Fibroblast of the aortic adventitia (primary cell): ENCODE measurements at regions not wholly inside any gene's neighbourhood (a gene's known extent, or its start where the extent isn't known, plus 50 kb on each side); places are given as distances from the start of the nearest gene placed in this dataset.
"Not testable (repeated sequence)": the region's sequence is repeated elsewhere in the genome, so short reads cannot be mapped to it uniquely, and the experiment has no call there.

Experiments used
- DNase-seq: peaks from one replicate; pipeline ENCODE4 v3.0.0-alpha.2; 2010; ENCODE audit warnings: low read depth
- H3K4me3 ChIP-seq: 2 replicates; pipeline ENCODE4 v1.5.1; 2011; ENCODE audit warnings: low read depth, mild to moderate bottlenecking, control low read depth, low read length, moderate library complexity

- H3K4me3 ChIP-seq, DNase-seq: not testable (repeated sequence)
Observed at GRCh38 chr9:41075671-41076070, 52.8 kb downstream of the FOXD4L6 start.

GRCh38 chr9:41074356-41074942, 54.0 kb downstream of the FOXD4L6 start:
- DNase-seq, result peak; percentile 39
- peak overlapping the region; percentile 73 for H3K4me3 ChIP-seq

- peak; percentile 44 for DNase-seq
- H3K4me3 ChIP-seq, result peak overlapping the region; percentile 73
Observed at GRCh38 chr9:41073471-41074243, 54.8 kb downstream of the FOXD4L6 start.

GRCh38 chr9:41064125-41064795, 64.2 kb downstream of the FOXD4L6 start:
- peak; percentile 3 for DNase-seq

GRCh38 chr9:41063243-41063642, 65.2 kb downstream of the FOXD4L6 start:
- H3K4me3 ChIP-seq, result not testable (repeated sequence)
- peak; percentile 24 for DNase-seq

More at GRCh38 chr9:41064125-41064795, 64.2 kb downstream of the FOXD4L6 start:
- not testable (repeated sequence) for H3K4me3 ChIP-seq

GRCh38 chr9:41059603-41060002, 68.9 kb downstream of the FOXD4L6 start:
- H3K4me3 ChIP-seq, DNase-seq: not testable (repeated sequence)

GRCh38 chr9:41053666-41054363, 74.7 kb downstream of the FOXD4L6 start:
- not testable (repeated sequence) for DNase-seq, H3K4me3 ChIP-seq

GRCh38 chr9:41048672-41049071, 79.8 kb downstream of the FOXD4L6 start:
- H3K4me3 ChIP-seq, result not testable (repeated sequence)
- peak; percentile 14 for DNase-seq

- not testable (repeated sequence) for H3K4me3 ChIP-seq, DNase-seq
Observed at GRCh38 chr9:41047792-41048191, 80.7 kb downstream of the FOXD4L6 start.

GRCh38 chr9:41044930-41045329, 83.6 kb downstream of the FOXD4L6 start:
- DNase-seq, H3K4me3 ChIP-seq: not testable (repeated sequence)

GRCh38 chr9:41043433-41043832, 85.0 kb downstream of the FOXD4L6 start:
- not testable (repeated sequence) for H3K4me3 ChIP-seq, DNase-seq

GRCh38 chr9:41042111-41042510, 86.4 kb downstream of the FOXD4L6 start:
- not testable (repeated sequence) for H3K4me3 ChIP-seq, DNase-seq

GRCh38 chr9:41040705-41041342, 87.7 kb downstream of the FOXD4L6 start:
- DNase-seq, H3K4me3 ChIP-seq: not testable (repeated sequence)

- DNase-seq, result peak; percentile 16
- not testable (repeated sequence) for H3K4me3 ChIP-seq
Observed at GRCh38 chr9:41035276-41035675, 93.2 kb downstream of the FOXD4L6 start.

- DNase-seq, result peak; percentile 35
- not testable (repeated sequence) for H3K4me3 ChIP-seq
Observed at GRCh38 chr9:41034699-41035197, 93.7 kb downstream of the FOXD4L6 start.

GRCh38 chr9:41033877-41034276, 94.6 kb downstream of the FOXD4L6 start:
- DNase-seq, result peak; percentile 25
- H3K4me3 ChIP-seq, result not testable (repeated sequence)

GRCh38 chr9:41033360-41033759, 95.1 kb downstream of the FOXD4L6 start:
- not testable (repeated sequence) for DNase-seq, H3K4me3 ChIP-seq

- DNase-seq, result not testable (repeated sequence)
Observed at GRCh38 chr9:41026912-41027676, 101.4 kb downstream of the FOXD4L6 start.

More at GRCh38 chr9:41026912-41027676, 101.4 kb downstream of the FOXD4L6 start:
- H3K4me3 ChIP-seq, result not testable (repeated sequence)
